Effector CD8-positive, alpha-beta T cell (primary cell): ENCODE measurements at regions not wholly inside any gene's neighbourhood (a gene's known extent, or its start where the extent isn't known, plus 50 kb on each side); places are given as distances from the start of the nearest gene placed in this dataset.
"Not testable (repeated sequence)": the region's sequence is repeated elsewhere in the genome, so short reads cannot be mapped to it uniquely, and the experiment has no call there.

Source experiments
- DNase-seq: peaks from one replicate; lab custom pipeline; 2025; lab: John Stamatoyannopoulos, UW

DNA sequence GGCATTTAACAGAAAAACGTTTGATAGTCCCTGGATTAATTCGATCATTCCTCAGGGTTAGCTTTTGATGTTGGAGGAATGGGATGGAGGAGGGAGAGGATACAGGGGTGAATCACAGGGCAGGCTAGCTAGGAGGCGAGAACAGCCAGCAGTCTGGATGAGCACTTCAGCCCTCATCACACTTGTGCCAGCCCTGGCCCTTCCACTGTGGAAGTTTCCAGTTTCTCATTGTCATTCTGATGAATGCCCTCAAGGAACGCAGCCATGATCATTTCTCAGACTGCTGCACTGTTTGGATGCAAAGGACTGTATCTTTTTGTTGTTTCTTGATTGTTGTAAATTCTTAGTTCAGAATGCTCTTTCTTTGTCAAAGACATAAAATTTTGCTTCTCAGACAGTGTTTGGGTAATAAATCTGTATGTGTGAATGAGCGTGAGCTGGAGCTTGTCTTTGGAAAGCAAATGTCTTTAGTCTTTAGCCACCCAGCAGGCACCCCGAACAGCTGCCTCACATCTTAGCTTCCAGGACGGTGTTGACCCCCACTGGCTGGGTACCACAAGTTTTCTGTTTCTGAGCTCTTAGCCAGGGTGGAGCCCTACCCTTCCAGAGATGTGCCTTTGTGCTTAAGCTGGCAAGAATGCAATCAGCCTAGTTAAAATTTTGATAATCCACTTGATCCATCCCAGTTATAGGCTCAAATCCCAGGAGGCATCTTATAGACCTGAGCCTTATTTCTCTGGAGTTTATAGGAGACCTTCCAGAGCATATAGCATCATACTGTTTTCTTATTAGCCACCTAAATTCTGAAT is 121.1 kb downstream of the PDCD6IP start:
- DNase-seq: no peak

GRCh38 chr3:33920511-33920910 is 122.1 kb downstream of the PDCD6IP start:
- no peak for DNase-seq

DNA sequence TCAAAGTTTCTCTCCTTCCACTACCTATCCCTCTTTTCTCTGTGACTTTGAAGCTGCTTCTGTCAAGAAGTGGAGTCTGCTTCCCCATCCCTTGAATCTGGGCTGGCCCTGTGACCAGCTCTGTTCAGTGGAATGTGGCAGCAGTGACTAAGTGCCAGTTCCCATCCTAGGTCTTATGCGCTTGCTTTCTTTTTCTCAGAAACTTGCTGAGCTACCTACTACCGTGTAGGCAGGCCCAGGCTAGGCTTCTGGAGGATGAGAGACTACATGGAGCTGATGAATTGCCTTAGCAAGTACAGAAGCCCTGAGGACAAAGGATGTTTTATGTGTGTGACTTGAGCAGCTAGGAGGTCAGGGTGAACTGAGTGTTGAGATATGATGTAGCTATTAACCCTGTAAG is 123.2 kb downstream of the PDCD6IP start:
- DNase-seq: no peak

GRCh38 chr3:33926998-33927605 is 128.7 kb downstream of the PDCD6IP start:
- no peak for DNase-seq

GRCh38 chr3:33929813-33930212 is 131.4 kb downstream of the PDCD6IP start:
- DNase-seq: no peak

GRCh38 chr3:33931512-33931911 is 133.1 kb downstream of the PDCD6IP start:
- no peak for DNase-seq

DNA sequence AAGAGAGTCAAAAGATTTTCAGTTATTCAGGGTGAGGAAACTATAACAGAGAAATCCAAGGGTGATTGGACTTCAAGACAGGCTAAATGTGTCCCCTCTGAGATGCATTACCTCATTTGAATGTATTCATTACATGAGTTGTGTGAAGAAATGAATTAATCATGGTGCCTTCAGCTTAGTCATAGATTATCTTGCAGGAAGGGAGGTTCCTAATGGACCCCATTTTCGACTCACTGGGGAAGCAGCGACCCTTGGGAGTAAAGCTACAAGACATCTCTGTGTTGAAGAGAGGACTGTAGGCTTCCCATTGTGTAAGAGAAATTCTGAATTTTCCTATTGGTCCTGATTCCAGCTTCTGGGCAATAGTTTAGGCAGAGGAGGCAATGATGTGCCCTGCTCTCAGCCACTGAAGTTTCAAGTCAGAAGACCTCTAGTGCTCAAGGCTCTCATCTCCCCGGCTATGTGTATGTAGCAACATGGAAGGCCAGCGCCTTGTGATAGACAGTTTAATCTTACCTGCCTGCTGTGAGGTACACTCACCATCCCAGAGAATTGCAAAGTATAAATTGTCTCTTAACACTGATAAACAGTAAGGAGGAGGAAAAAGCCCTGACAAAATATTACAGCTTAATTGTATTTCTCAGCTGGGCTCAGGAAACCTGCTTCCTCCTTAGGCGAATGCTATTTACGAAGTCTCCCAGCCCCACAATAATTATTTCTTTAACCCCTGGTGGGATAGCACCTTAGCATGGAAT is 133.8 kb downstream of the PDCD6IP start:
- DNase-seq: no peak

- no peak for DNase-seq
Observed at GRCh38 chr3:33936171-33936920, 137.9 kb downstream of the PDCD6IP start.

DNA sequence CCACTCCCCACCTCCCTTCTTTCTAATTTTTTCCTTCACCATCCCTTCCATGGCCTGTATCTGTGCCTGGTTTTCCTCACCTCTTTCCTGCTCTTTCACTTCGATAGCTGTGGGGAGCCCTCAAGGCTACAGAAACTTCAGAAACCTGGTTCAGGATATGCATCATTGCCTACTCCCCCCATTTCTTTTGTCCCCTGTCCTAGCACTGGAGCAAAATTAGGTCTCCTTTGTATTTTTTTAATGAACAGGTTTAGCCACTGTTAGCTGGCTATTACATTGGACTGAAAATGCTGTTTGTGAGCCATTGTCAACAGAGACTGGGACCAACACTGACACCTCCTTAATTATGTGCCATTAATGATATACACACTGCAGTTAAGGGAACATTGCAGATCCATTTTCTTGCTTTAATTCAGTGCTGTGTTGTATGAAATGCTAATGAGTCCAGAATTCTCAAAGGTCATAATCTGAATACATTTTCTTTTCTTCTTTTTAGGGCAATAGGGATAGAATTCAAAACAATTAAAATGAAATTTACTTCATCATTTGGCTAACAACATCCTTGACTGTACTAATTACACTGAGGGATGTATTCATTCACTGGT is 138.6 kb downstream of the PDCD6IP start:
- DNase-seq: no peak

DNA sequence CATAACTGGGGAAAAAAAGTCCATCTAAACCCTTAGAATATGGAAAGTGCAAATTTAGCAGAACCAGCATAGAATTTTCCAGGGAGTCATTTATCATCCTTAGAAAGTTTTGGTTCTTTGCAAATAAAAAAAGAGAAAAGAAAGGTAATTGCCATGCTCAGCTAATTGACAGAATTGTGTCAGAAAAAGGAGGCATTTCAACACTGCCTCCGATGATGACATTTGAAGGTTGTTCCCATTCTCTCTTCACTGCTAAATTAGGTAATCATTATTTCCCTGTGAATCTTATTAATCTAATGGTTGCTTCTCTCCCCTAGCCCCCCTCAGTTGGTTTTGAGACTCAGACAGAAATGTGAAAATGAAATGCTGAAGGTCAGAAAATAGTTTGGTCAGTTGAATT is 139.2 kb downstream of the PDCD6IP start:
- no peak for DNase-seq

DNA sequence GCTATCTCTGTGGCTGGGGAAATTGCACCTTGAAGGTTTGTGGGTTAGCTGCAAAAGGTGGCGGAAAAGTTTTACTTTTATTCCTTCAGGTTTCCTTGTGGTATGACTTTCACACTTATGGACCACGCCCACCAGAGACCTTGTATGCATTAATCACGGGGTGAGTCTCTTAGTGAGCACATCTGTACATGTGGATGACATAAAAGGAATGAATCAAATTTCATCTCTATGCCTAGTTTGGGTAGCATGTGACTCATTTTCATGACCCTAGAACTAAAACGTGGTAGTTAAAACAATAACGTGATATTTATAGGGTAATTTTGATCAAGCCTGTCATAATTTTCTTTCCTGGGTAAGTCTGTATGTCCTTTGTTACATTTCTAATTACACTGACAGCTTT is 141.7 kb downstream of the PDCD6IP start:
- DNase-seq: no peak

DNA sequence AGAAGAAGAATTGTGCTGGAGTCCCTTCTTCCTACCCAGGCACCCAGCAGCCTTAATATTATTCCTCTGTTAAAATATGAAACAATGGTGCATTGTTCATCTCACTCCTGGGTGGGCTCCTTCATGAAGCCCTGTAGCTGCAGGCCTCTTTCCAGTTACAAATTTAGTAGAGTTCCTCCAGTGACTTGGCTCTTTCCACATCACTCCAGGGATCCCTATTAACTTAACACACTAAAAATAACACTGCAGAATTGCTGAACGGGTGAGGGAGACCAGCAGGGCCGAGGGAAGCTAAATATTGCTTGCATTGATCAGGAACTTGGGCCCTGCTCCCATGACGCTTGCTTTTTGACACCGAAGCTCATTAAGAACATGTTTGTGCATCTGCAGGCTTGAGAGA is 142.3 kb downstream of the PDCD6IP start:
- no peak for DNase-seq

- no peak for DNase-seq
Observed at GRCh38 chr3:33941804-33942203, 143.4 kb downstream of the PDCD6IP start.

GRCh38 chr3:33942483-33943150 is 144.2 kb downstream of the PDCD6IP start:
- no peak for DNase-seq

DNA sequence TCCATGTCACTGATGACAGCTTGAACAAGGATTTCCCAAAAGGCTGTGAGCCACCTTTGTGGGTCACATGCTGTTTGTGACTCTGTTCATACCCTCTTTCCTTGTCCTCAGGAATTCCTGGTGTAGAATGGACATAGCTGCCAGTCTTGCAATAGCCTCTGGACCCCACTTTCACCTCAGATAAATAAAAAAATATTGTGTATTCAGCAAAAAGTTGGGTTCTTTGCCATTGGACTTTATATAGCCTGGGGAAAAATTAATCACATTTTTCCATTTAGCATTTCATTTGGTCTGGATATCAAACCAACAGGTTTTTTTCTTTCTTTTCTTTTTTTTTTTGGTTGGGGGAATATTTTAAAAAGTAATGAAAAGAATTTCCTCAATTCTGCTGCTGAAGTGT is 144.8 kb downstream of the PDCD6IP start:
- DNase-seq: no peak

DNA sequence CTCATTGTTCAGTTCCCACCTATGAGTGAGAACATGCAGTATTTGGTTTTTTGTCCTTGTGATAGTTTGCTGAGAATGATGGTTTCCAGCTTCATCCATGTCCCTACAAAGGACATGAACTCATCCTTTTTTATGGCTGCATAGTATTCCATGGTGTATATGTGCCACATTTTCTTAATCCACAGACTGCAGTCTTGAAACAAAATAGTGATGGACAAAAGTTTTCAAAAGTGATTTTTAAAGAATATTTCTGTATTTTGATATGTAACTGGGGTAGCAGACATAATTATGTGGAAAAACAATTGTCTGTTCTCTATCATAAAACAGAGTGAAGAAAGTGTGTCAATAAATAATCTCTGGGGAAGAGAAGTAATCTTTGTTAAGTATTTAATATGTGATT is 148.2 kb downstream of the PDCD6IP start:
- not testable (repeated sequence) for DNase-seq

DNA sequence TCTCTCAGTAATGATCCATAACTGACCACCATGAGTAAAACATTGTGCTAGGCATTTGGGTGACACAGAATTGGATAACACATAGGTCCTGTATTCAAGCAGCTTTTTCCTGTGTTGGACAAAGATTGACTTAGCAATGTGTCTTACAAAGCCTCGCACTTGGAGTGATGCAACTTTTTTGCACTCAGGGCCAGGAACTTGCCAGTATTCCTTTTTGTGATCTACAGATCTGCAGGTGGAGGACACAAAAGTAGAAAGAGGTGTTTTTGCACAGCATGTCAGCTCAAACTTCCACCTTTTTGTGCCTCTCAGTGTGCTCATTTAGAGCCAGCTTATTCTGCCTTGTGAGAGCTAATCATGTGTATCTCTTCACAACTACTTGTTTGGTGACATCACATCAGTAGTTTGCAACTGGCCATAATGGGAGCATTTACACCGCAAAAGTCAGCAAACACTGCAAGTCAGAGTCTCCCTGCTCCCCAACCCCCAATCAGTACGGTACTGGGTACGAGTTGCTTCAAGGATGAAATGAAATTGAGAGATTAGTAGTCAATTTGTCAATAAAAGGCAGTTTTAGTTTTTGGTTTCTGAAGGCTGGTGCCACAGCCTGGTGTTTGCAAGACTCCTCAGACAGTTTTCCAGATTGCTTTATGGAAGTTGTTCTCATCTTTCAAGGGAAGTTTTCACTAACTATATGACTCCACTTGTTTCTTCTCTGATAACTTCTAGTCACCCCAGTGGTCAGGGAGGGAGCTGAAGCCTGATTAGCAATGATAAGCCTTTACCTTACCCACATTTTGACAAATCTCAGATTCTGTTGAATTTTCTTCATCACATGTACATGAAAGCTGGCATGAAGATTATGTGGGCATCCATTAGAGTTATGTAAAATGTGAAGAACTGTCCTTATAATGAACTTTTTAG is 149.1 kb downstream of the PDCD6IP start:
- DNase-seq: no peak

DNA sequence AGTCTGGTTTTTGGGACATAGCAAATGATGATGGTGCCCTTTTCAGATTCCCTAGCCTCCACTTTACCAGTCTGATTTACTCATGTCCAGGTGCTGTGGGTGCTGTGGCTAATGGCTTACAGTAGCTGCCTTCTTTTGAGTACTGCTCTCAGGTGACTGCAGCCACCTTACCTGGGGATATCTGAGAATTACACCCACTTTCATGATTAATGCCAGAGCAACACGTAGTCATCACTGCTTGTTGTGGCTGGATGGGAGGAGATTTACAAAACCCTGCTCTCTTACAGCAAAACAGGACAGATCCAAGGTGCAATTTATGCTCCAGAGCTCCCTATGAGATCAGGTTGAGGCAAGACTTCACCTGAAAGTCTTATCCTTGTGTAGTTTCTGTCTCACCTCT is 150.6 kb downstream of the PDCD6IP start:
- DNase-seq: no peak

DNA sequence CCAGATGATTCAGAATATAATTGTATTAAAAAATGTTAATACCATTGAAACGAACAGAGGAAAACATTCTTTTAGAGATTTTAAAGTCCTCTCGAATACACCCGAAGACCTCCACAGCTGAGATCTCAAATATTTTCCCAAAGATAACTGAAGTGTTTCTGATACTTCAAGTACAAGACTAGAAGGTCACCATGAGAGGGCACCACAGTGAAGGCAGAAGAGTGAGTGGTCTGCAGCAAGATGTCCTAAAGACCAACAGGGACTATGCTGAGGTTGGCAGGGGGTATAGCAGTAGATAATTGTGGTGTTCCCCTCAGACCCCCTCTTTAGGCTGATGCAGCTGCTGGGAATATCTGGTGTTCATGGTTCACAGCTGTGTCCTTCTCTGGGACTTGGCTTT is 156.5 kb downstream of the PDCD6IP start:
- DNase-seq: no peak

GRCh38 chr3:33956206-33956605 is 157.8 kb downstream of the PDCD6IP start:
- no peak for DNase-seq
